ENCODE measurements at regions not wholly inside any gene's neighbourhood (a gene's known extent, or its start where the extent isn't known, plus 50 kb on each side); places are given as distances from the start of the nearest gene placed in this dataset.
"Not testable (repeated sequence)": the region's sequence is repeated elsewhere in the genome, so short reads cannot be mapped to it uniquely, and the experiment has no call there.

DNA sequence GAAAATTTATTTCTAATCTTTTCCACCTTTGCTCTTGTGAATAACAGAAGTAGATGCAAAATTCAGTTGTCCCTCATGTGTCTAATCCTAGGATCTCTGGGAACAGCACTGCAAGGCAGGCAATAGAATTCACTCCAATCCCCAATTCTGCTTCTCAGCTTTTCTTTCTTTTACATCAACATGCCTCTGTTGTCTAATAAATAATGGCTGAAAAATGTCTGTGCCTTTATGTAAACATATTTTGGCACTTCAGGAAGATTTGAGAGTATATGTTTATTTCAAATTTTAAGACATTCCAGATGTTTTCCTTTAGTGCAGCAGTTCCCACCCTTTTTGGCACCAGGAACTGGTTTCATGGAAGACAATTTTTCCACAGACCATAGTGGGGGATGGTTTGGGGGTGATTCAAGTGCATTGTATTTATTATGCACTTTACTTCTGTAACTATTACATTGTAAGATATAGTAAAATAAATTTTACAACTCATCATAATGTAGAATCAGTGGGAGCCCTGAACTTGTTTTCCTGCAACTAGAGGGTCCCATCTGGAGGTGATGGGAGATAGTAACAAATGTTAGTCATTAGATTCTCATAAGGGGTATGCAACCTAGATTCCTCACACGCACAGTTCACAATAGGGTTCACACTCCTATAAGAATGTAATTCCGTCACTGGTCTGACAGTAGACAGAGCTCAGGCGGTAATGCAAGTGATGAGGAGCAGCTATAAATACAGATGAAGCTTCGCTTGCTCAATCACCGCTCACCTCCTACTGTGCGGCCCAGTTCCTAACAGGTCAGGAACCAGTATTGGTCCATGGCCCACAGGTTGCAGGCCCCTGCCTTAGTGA, 590.3 kb upstream of the CNTNAP5 start:
- H3K9me3 ChIP-seq (ENCODE audit: insufficient read depth, low read depth, low read length), result no peaks in the 10 kb centered on the region
- 97% methylated on average over 6 of the region's 6 CpGs for WGBS
- no peak overlapping the region for H3K27ac ChIP-seq (ENCODE audit: low read depth, low read length)
- no peaks in the 10 kb centered on the region for H3K4me1 ChIP-seq (ENCODE audit: insufficient read depth, low read length)
- no peaks in the 10 kb centered on the region for H3K27me3 ChIP-seq (ENCODE audit: insufficient read depth, low read length)
- no peak overlapping the region for H3K4me3 ChIP-seq (ENCODE audit: low read length)
- no peaks in the 10 kb centered on the region for H3K36me3 ChIP-seq (ENCODE audit: insufficient read depth, low read length)
- H3K9ac ChIP-seq (ENCODE audit: low read depth, low read length), result no peak overlapping the region

DNA sequence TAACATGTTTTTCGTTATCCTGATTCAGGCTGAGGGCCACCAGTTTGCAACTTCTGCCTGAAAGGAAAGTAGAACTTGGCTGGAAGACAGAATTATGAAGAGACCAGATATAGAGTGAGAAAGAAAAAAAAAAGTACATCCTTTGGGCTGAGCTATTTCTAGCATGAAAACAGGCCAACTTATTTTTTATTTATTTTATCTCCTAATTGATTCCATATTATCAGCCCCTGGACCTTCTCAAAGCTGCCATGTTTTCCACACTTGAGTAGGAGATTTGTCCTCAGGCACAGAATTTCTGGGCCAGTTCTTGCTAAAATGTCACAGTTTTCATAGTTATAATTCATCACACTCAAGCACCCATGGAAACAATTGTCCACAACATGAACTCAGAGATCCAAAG, 586.8 kb upstream of the CNTNAP5 start:
- no peak overlapping the region for H3K4me3 ChIP-seq (ENCODE audit: low read length)
- H3K9me3 ChIP-seq (ENCODE audit: insufficient read depth, low read depth, low read length), result no peaks in the 10 kb centered on the region
- H3K4me1 ChIP-seq (ENCODE audit: insufficient read depth, low read length), result no peaks in the 10 kb centered on the region
- H3K27me3 ChIP-seq (ENCODE audit: insufficient read depth, low read length), result no peaks in the 10 kb centered on the region
- H3K9ac ChIP-seq (ENCODE audit: low read depth, low read length), result no peak overlapping the region
- no peaks in the 10 kb centered on the region for H3K36me3 ChIP-seq (ENCODE audit: insufficient read depth, low read length)
- WGBS, result 91% methylated on average over 1 of the region's 1 CpG
- no peak overlapping the region for H3K27ac ChIP-seq (ENCODE audit: low read depth, low read length)

DNA sequence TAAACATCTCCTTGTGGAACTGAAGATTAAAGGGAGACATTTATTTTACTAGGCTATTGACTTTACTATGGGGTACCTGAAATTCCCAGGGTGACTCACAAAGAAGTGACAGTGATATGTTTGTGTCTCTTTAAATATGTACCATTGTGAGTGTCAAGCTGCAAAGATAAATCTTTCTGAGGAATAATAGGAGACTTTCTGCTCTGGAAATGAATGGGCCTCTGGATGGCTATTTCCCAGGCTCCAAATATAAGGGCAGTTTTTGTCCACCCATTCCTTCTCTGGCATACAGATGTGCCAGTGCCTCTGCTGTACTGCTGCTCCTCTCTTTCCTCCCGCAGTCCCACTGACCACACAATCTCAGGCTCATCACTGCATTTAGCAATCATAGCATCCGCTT, 586.4 kb upstream of the CNTNAP5 start:
- Histone ChIP-seq H3K9ac (ENCODE audit: low read depth, low read length) (no peak overlapping the region), H3K4me3 (ENCODE audit: low read length) (no peak overlapping the region), H3K4me1 (ENCODE audit: insufficient read depth, low read length) (no peaks in the 10 kb centered on the region), H3K36me3 (ENCODE audit: insufficient read depth, low read length) (no peaks in the 10 kb centered on the region), H3K9me3 (ENCODE audit: insufficient read depth, low read depth, low read length) (no peaks in the 10 kb centered on the region), H3K27ac (ENCODE audit: low read depth, low read length) (no peak overlapping the region), H3K27me3 (ENCODE audit: insufficient read depth, low read length) (no peaks in the 10 kb centered on the region)
- 94% methylated on average over 2 of the region's 2 CpGs for WGBS

DNA sequence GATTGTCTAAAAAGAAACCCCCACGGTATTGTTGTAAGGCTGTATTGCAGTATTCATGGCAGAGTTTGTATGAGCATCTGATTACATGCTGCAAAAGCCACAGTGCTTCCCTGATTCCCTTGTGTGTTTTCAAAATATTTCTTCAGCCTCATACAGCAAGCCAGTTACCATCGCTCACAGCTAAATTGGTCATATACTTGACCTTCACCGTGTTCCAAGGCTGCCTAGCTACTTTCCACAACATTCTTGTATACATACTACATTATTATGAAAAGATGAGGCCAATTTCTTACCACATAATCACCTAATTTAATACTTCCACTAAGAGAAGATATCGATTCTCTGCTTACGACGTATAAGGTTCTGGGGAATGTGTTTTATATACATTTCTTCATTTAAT, 576.3 kb upstream of the CNTNAP5 start:
- Histone ChIP-seq H3K27me3 (ENCODE audit: insufficient read depth, low read length) (no peaks in the 10 kb centered on the region), H3K9me3 (ENCODE audit: insufficient read depth, low read depth, low read length) (no peaks in the 10 kb centered on the region), H3K36me3 (ENCODE audit: insufficient read depth, low read length) (no peaks in the 10 kb centered on the region), H3K4me1 (ENCODE audit: insufficient read depth, low read length) (no peaks in the 10 kb centered on the region), H3K27ac (ENCODE audit: low read depth, low read length) (no peak overlapping the region), H3K4me3 (ENCODE audit: low read length) (no peak overlapping the region), H3K9ac (ENCODE audit: low read depth, low read length) (no peak overlapping the region)
- 96% methylated on average over 3 of the region's 6 CpGs for WGBS

DNA sequence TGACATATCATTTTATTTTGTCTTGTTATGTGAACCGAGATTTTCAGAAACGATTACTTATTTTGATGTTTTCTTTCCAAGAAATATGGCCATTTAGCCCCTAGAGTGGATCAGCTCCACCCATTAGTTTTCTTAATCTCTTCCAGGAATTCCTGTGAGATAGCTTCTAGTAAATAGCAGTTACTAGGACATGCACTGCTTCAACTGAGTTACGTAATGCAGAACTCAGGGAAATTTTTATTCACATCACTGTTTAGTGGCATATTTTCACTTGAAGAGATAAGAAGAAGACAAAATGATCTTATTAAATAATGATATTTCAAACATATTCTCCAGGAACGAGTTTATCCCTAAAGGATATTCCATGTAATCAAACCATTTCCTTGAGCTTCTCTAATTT, 573.5 kb upstream of the CNTNAP5 start:
- no peak overlapping the region for H3K27ac ChIP-seq (ENCODE audit: low read depth, low read length)
- H3K9ac ChIP-seq (ENCODE audit: low read depth, low read length), result no peak overlapping the region
- H3K9me3 ChIP-seq (ENCODE audit: insufficient read depth, low read depth, low read length), result no peaks in the 10 kb centered on the region
- WGBS, result 94% methylated on average over 3 of the region's 4 CpGs
- H3K4me3 ChIP-seq (ENCODE audit: low read length), result no peak overlapping the region
- no peaks in the 10 kb centered on the region for H3K4me1 ChIP-seq (ENCODE audit: insufficient read depth, low read length)
- H3K27me3 ChIP-seq (ENCODE audit: insufficient read depth, low read length), result no peaks in the 10 kb centered on the region
- no peaks in the 10 kb centered on the region for H3K36me3 ChIP-seq (ENCODE audit: insufficient read depth, low read length)

DNA sequence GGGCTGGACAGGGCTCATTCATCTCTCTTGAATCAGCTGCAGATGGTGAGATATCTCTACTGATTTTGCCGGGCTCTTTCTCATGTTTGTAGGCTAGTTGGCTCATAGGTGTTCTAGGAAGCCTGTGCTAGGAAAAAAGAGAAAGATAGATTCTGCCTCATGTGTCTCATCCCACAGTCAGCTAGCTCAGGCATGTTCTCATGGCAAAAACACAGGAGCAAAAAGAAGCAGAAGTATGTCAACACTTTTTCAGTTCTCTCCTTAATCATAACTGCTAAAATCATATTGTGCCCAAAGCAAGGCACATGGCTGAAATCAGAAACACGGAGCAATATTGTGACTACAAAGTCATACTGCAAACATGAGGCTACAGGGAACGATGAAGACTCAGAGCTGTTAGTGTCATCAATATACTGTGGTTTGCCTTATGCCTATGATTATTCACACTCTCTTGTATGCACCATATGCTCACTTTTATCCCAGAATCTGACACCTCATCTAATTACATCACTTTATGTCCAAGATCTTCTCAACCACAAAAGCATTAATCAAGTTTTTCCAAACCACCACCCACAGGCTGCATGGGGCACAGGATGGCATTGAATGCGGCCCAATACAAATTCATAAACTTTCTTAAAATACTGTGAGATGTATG, 571.9 kb upstream of the CNTNAP5 start:
- Histone ChIP-seq H3K27ac (ENCODE audit: low read depth, low read length) (no peak overlapping the region), H3K36me3 (ENCODE audit: insufficient read depth, low read length) (no peaks in the 10 kb centered on the region), H3K4me1 (ENCODE audit: insufficient read depth, low read length) (no peaks in the 10 kb centered on the region), H3K9ac (ENCODE audit: low read depth, low read length) (no peak overlapping the region), H3K4me3 (ENCODE audit: low read length) (no peak overlapping the region), H3K9me3 (ENCODE audit: insufficient read depth, low read depth, low read length) (no peaks in the 10 kb centered on the region), H3K27me3 (ENCODE audit: insufficient read depth, low read length) (no peaks in the 10 kb centered on the region)
- WGBS, result 97% methylated on average over 4 of the region's 4 CpGs

DNA sequence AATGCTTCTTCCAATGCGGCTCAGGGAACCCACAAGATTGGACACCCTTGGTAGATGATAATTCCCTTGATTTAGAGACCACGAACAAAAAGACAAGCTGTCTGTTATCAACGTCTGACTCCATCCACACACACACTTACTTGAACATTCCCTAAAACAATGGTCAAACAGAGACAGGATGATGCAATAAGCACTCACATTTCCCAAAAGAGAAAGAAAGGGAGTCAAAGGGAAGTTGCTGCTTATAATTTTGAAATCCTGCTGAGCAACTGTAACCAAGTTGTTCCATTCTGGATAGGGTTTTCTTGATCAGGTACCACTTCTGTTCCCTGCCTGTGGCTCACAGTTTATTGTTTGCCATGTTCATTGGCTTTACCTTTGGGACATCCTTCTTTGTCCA, 571.3 kb upstream of the CNTNAP5 start:
- Histone ChIP-seq H3K27me3 (ENCODE audit: insufficient read depth, low read length) (no peaks in the 10 kb centered on the region), H3K9ac (ENCODE audit: low read depth, low read length) (no peak overlapping the region), H3K9me3 (ENCODE audit: insufficient read depth, low read depth, low read length) (no peaks in the 10 kb centered on the region), H3K27ac (ENCODE audit: low read depth, low read length) (no peak overlapping the region), H3K4me1 (ENCODE audit: insufficient read depth, low read length) (no peaks in the 10 kb centered on the region), H3K4me3 (ENCODE audit: low read length) (no peak overlapping the region), H3K36me3 (ENCODE audit: insufficient read depth, low read length) (no peaks in the 10 kb centered on the region)
- WGBS, result 98% methylated on average over 3 of the region's 3 CpGs

DNA sequence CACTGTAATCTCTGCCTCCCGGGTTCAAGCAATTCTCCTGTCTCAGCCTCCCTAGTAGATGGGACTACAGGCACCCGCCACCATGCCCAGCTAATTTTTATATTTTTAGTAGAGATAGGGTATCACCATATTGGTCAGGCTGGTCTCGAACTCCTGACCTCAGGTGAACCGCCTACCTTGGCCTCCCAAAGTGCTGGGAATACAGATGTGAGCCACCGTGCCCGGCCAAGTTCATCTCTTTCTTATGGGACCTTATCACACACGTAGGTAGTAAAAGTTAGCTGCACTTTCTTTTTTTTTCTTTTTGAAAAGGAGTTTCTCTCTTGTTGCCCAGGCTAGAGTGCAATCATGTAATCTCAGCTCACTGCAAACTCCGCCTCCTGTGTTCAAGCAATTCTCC, 569.9 kb upstream of the CNTNAP5 start:
- not testable (repeated sequence) for H3K4me3 ChIP-seq (ENCODE audit: low read length); H3K4me1 ChIP-seq (ENCODE audit: insufficient read depth, low read length); H3K9ac ChIP-seq (ENCODE audit: low read depth, low read length); H3K9me3 ChIP-seq (ENCODE audit: insufficient read depth, low read depth, low read length); H3K27ac ChIP-seq (ENCODE audit: low read depth, low read length); H3K36me3 ChIP-seq (ENCODE audit: insufficient read depth, low read length); H3K27me3 ChIP-seq (ENCODE audit: insufficient read depth, low read length)
- 97% methylated on average over 7 of the region's 8 CpGs for WGBS

DNA sequence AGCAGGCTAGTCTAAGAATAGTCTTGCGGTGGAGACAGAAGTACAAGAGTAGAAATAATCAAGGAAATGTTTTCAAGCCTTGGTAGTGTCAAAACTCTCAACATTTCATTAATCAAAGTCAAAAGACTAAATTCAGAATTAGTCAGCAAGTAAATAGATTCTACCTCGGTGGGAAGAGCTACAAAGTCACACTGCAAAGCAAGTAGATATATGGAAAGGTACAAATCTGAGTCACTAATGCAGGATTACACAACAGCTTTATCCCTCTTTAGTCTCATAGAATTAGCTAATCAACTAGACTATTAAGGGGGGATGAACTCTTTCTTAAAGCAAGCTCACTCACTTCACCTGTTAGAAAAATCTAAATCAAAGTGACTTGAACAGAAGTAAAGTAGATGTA, 568.7 kb upstream of the CNTNAP5 start:
- Histone ChIP-seq H3K27ac (ENCODE audit: low read depth, low read length) (no peak overlapping the region), H3K36me3 (ENCODE audit: insufficient read depth, low read length) (no peaks in the 10 kb centered on the region), H3K4me3 (ENCODE audit: low read length) (no peak overlapping the region), H3K9ac (ENCODE audit: low read depth, low read length) (no peak overlapping the region), H3K4me1 (ENCODE audit: insufficient read depth, low read length) (no peaks in the 10 kb centered on the region), H3K9me3 (ENCODE audit: insufficient read depth, low read depth, low read length) (no peaks in the 10 kb centered on the region), H3K27me3 (ENCODE audit: insufficient read depth, low read length) (no peaks in the 10 kb centered on the region)
- 100% methylated on average over 2 of the region's 2 CpGs for WGBS

DNA sequence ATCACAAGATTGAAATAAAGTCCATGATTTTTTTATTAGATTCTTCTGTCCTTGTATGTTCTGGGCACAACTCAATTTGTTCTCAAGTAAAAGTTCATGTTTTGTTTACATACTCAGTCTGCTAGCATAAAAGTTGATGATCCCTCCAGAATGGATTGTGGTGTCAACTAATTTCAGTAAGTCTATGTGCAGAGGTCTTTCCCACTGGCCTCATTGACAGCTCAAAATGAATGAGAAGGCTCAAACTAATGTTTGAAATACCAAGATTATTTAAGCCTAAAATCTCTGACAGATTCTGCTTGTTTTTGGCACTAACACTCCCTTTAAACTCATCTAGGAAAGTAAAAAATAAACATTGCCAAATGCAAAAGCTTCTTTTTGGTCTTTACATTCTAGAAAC, 561.2 kb upstream of the CNTNAP5 start:
- H3K27me3 ChIP-seq (ENCODE audit: insufficient read depth, low read length), result no peaks in the 10 kb centered on the region
- H3K9me3 ChIP-seq (ENCODE audit: insufficient read depth, low read depth, low read length), result no peaks in the 10 kb centered on the region; the same call in none of the 2 replicates
- no peak overlapping the region for H3K9ac ChIP-seq (ENCODE audit: low read depth, low read length)
- H3K4me1 ChIP-seq (ENCODE audit: insufficient read depth, low read length), result no peaks in the 10 kb centered on the region
- no peak overlapping the region for H3K4me3 ChIP-seq (ENCODE audit: low read length)
- no peak overlapping the region for H3K27ac ChIP-seq (ENCODE audit: low read depth, low read length)
- H3K36me3 ChIP-seq (ENCODE audit: insufficient read depth, low read length), result no peaks in the 10 kb centered on the region

DNA sequence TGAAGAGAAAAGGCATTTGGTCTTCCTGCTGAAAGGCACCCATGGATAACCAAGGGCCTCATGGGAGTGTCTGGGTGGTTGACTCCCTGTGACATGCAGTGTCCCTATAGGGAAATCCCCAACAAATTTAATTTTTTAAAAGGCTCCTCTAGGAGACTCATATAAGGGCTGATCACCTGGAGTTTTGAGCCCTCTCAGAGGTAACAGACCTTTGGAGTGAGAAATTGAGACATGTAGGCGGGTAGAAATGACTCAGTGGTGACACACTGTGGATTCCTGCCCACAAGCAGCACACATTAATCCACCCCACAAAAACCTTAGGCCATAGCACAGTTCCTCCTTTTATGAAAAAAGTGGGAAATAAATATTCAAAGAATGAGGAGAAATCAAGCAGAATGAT, 557.0 kb upstream of the CNTNAP5 start:
- WGBS, result no CpG with 5 or more reads among the region's 1 CpG
- no peaks in the 10 kb centered on the region for H3K36me3 ChIP-seq (ENCODE audit: insufficient read depth, low read length)

More for the DNA sequence above, 557.0 kb upstream of the CNTNAP5 start:
- no peaks in the 10 kb centered on the region for H3K27me3 ChIP-seq (ENCODE audit: insufficient read depth, low read length)
- no peak overlapping the region for H3K9ac ChIP-seq (ENCODE audit: low read depth, low read length)
- H3K27ac ChIP-seq (ENCODE audit: low read depth, low read length), result no peak overlapping the region
- H3K9me3 ChIP-seq (ENCODE audit: insufficient read depth, low read depth, low read length), result peaks cover 31% of the 10 kb centered on the region
- H3K4me3 ChIP-seq (ENCODE audit: low read length), result no peak overlapping the region
- no peaks in the 10 kb centered on the region for H3K4me1 ChIP-seq (ENCODE audit: insufficient read depth, low read length)

Data from HUES64 (cell line).